Activated CD4-positive, alpha-beta memory T cell treated with anti-CD3 and anti-CD28 coated beads for 36 hours (primary cell): ENCODE measurements at regions not wholly inside any gene's neighbourhood (a gene's known extent, or its start where the extent isn't known, plus 50 kb on each side); places are given as distances from the start of the nearest gene placed in this dataset.

Experiments used
- CTCF ChIA-PET: fragments of 350-600 bp; sonication (Branson Sonifier 250); formaldehyde crosslinking; loops from one replicate; lab custom pipeline; 2021; ENCODE audit warnings: antibody characterized with exemption, inconsistent platforms; lab: Charles Lee
- POLR2A ChIA-PET: fragments of 350-600 bp; sonication (Branson Sonifier 250); formaldehyde crosslinking; loops from one replicate; lab custom pipeline; 2021; ENCODE audit warnings: antibody characterized with exemption; lab: Charles Lee
- DNase-seq: peaks from one replicate; pipeline ENCODE4 v3.0.0-alpha.2; 2020
- H3K27ac Mint-ChIP-seq: one replicate; pipeline ENCODE4 v1.8.0; 2021; ENCODE audit warnings: mixed read lengths
- H3K27me3 Mint-ChIP-seq: one replicate; pipeline ENCODE4 v1.8.0; 2021; ENCODE audit warnings: mixed read lengths
- H3K36me3 Mint-ChIP-seq: one replicate; pipeline ENCODE4 v1.8.0; 2021; ENCODE audit warnings: mixed read lengths
- H3K4me1 Mint-ChIP-seq: one replicate; pipeline ENCODE4 v1.8.0; 2021; ENCODE audit warnings: low read depth, mixed read lengths
- H3K4me3 Mint-ChIP-seq: one replicate; pipeline ENCODE4 v1.8.0; 2021; ENCODE audit warnings: mild to moderate bottlenecking, mixed read lengths
- H3K9me3 Mint-ChIP-seq: one replicate; pipeline ENCODE4 v1.8.0; 2021; ENCODE audit warnings: mixed read lengths
- intact Hi-C: fragments of 100-400 bp; cut with micrococcal nuclease; formaldehyde crosslinking; loops from one replicate; pipeline ENCODE4 v1.15.1; 2023

DNA sequence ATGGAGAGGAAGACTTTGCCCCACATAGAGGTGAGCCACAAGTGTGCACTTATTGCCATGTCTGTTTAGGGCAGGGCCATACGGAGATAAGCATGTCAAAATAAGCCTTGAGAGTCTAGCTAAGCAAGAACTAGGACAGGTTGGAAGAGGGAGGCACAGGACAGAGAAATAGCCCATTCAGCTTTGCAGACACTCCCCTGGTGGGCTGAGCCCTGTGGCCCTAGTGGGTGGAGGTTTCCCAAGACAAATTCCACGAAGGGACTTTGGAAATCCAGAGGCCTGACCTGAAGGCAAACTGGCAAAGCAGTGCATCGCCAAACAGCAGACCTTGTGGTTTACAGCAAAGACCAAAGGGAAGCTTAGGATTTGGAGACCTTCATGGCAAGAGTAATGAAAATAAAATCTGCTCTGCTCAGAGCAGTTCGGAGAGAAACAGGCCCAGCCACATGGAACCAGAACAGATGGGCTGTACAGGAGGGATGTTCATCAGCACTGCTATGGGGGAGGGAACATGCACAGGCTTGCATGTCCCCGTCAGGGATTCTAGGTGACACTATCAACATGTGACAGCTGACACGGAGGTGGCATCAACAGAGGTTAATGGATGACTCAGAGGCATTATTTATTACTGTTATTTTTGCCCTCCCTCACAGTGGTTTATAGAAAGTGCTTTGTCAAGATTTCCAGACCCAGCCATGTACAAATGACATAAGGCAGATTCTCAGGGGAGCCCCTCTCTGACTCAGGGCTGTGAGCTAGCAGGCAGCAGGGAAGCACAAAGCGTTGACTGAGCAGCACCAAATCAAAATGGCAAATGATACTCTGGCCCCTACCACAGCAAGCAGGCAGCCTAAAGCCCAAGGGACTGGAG, 90.1 kb upstream of the IRF2BP2 start:
- Mint-ChIP-seq H3K9me3 (no peaks in the 10 kb centered on the region), H3K36me3 (no peaks in the 10 kb centered on the region), H3K4me3 (peak overlapping the region; percentile 10), H3K27me3 (no peaks in the 10 kb centered on the region), H3K4me1 (peaks cover 16% of the 10 kb centered on the region), H3K27ac (peak overlapping the region; percentile 31)
- DNase-seq = peak; percentile 58
- intact Hi-C loops = loop anchor here (1.0 kb wide), 1 partner anchor 23 kb away; no protein-coding TSS in a partner anchor
- POLR2A ChIA-PET = interaction anchor here (1.7 kb wide), 1 partner anchor 24 kb away, joined by 10 read pairs; no protein-coding TSS in a partner anchor
- CTCF ChIA-PET = no interaction called here

DNA sequence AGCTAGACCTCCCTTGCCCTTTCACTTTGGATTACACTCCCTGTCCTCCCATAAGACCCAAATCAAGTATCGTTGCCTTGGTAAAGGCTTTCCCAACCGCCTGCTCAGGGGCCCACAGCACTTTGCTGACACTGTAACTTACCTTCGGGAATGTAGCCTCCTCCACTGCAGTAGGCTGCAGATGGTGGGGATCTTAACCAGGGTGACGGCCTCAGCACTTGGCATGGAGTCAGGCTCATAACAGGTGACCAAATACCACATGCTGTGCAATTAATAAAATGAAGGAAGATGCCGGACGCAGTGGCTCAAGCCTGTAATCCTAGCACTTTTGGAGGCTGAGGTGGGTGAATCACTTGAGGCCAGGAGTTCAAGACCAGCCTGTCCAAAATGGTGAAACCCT, 88.7 kb upstream of the IRF2BP2 start:
- no peaks in the 10 kb centered on the region for H3K27me3 Mint-ChIP-seq
- no peaks in the 10 kb centered on the region for H3K36me3 Mint-ChIP-seq
- H3K4me1 Mint-ChIP-seq = peaks cover 16% of the 10 kb centered on the region
- POLR2A ChIA-PET = no interaction called here
- intact Hi-C loops = no loop called here
- no peaks in the 10 kb centered on the region for H3K9me3 Mint-ChIP-seq
- CTCF ChIA-PET = no interaction called here
- H3K4me3 Mint-ChIP-seq = no peak overlapping the region
- no peak for DNase-seq
- no peak overlapping the region for H3K27ac Mint-ChIP-seq

DNA sequence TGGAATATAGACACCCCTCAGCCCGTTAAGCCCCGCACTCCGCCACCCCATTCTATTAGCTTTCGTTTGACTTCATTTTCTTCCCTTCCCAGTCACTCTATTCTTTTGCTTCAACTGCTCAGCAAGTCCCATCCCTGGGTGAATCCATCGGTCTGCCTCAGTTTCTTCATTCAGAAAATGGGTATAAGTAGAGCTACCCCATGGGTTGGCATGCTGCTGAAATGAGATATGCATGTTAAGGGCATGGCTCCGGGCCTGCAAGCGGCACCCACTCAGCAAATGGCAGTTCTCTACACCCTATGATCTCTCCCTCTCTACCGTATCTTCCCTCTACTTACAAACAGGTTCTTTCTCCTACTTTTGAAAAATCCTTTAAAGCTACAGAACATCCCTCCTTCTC, 87.8 kb upstream of the IRF2BP2 start:
- H3K4me3 Mint-ChIP-seq = no peak overlapping the region
- H3K4me1 Mint-ChIP-seq = peaks cover 16% of the 10 kb centered on the region
- intact Hi-C loops = no loop called here
- no peaks in the 10 kb centered on the region for H3K36me3 Mint-ChIP-seq
- H3K27me3 Mint-ChIP-seq = no peaks in the 10 kb centered on the region
- ChIA-PET CTCF (no interaction called here), POLR2A (no interaction called here)
- H3K9me3 Mint-ChIP-seq = no peaks in the 10 kb centered on the region
- no peak overlapping the region for H3K27ac Mint-ChIP-seq
- DNase-seq = no peak

DNA sequence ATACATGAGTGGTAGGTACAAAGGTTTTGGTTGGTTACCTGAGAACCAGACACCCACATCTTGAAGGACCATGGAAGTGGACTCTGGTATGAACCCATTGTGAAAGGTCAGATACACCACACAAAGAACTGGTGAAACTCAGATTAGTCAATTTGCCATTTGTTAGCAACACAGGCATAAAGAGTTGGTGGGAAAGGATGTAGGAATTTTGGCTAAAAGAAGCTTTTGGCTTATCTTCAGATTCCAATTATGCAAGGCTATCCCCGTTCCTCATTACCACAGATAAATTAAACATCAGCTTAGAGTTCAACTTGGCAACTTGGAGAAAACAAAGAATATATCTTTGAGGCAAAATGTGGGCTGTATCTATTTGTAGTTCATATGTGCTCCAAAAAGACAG, 87.0 kb upstream of the IRF2BP2 start:
- ChIA-PET CTCF (no interaction called here), POLR2A (no interaction called here)
- Mint-ChIP-seq H3K36me3 (no peaks in the 10 kb centered on the region), H3K4me1 (peaks cover 16% of the 10 kb centered on the region), H3K4me3 (no peak overlapping the region), H3K9me3 (no peaks in the 10 kb centered on the region), H3K27me3 (no peaks in the 10 kb centered on the region), H3K27ac (no peak overlapping the region)
- intact Hi-C loops = no loop called here
- DNase-seq = no peak

DNA sequence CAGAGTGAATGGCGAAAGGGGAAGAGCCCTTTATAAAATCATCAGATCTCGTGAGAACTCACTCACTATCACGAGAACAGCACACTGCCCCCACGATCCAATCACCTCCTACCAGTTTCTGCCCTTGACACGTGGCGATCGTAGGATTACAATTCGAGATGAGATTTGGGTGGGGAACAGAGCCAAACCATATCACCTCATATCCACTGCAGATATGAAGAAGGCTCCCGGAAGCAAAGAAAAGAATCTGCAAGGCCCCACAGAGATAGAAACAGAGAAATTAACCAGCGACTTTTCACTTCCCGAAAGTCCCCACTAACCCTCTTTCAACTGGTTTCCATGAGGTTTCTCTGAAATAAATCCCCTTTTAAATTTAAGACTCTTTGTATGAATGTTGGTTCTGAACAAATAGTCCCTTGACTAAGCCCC, 86.2 kb upstream of the IRF2BP2 start:
- ChIA-PET POLR2A (no interaction called here), CTCF (no interaction called here)
- DNase-seq = no peak

DNA sequence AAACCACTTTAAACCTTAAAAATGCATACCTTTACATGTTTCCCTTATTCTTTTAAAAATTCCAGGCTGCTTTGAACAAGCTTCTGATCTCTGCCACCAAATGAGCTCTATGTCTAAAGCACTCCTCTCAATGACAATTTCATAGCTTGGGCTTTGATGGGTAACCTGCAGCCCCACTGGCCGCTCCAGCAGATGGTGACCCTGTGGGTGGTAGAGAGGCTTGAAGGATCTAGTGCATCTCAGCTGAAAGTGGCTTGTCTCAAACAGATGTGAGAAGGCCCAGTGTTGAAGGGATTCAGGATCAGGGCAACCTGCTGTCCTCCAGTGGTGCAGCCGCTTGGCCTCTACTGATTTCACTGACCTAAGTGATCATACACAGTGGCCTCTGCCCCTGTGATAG, 84.7 kb upstream of the IRF2BP2 start:
- intact Hi-C loops = no loop called here
- peaks cover 6% of the 10 kb centered on the region for H3K4me1 Mint-ChIP-seq
- H3K27ac Mint-ChIP-seq = no peak overlapping the region
- POLR2A ChIA-PET = interaction anchor here (1.2 kb wide), 1 partner anchor 37 kb away, joined by 3 read pairs; no protein-coding TSS in a partner anchor
- no peaks in the 10 kb centered on the region for H3K9me3 Mint-ChIP-seq
- no peak for DNase-seq
- no peaks in the 10 kb centered on the region for H3K36me3 Mint-ChIP-seq
- CTCF ChIA-PET = no interaction called here
- no peaks in the 10 kb centered on the region for H3K27me3 Mint-ChIP-seq
- H3K4me3 Mint-ChIP-seq = no peak overlapping the region

More for the DNA sequence above, 86.2 kb upstream of the IRF2BP2 start:
- H3K4me3 Mint-ChIP-seq = no peak overlapping the region
- H3K4me1 Mint-ChIP-seq = peaks cover 16% of the 10 kb centered on the region
- H3K27me3 Mint-ChIP-seq = no peaks in the 10 kb centered on the region
- H3K36me3 Mint-ChIP-seq = no peaks in the 10 kb centered on the region
- H3K27ac Mint-ChIP-seq = no peak overlapping the region
- intact Hi-C loops = no loop called here
- H3K9me3 Mint-ChIP-seq = no peaks in the 10 kb centered on the region

DNA sequence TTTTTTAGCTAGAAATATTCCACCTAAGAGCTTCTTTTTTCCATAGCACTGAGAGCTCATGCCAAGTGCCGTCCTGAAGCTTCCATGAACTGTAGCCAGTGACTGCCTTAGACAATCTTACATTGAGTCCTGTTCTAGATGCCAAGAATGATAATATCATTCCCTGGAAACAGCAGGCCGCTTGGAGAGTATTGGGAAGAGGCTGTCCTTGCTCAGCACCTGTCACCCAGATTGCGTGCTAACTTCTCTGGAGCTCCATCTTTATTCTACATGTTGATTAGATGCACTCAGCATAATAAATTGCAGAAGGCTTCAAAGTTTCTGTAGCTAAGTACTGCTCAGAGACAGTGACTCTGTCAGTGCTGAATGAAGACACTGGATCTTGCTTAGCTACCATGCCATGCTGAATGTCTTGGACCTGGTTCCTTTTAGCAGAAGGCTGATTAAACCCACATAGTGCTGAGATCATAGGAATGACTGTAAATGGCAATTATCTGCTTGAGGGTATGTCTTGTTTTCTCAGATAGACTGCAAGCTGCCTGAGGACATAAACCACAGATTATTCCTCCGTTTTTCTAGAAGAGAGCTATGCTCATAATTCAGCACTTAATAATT, 83.1 kb upstream of the IRF2BP2 start:
- H3K9me3 Mint-ChIP-seq = no peaks in the 10 kb centered on the region
- ChIA-PET CTCF (interaction anchor here (0.6 to 1.2 kb wide), 3 partner anchors 9 to 1430 kb away, joined by 3 to 4 read pairs (median 3); no protein-coding TSS in a partner anchor), POLR2A (interaction anchor here (1.7 kb wide), 1 partner anchor 31 kb away, joined by 5 read pairs; no protein-coding TSS in a partner anchor)
- H3K4me1 Mint-ChIP-seq = peaks cover 4% of the 10 kb centered on the region
- intact Hi-C loops = no loop called here
- no peak overlapping the region for H3K27ac Mint-ChIP-seq
- DNase-seq = no peak
- no peaks in the 10 kb centered on the region for H3K36me3 Mint-ChIP-seq
- no peaks in the 10 kb centered on the region for H3K27me3 Mint-ChIP-seq
- no peak overlapping the region for H3K4me3 Mint-ChIP-seq

DNA sequence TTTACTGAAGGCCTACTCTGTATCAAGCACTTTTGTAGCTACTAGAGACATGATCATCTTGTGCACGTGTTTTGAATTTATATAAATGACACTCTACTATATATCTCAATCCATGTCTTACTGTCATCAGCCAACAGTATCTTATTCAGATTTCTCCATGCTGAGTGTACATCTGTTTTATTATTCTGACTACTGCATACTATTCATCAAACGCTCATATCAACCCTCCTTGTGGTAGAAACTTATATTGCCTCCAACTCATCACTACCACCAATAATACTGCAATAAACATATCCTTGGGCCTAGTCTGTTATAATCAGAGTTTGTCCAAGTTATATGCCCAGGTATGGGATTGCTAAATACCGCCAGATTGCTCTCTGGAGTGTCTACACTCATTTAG, 81.6 kb upstream of the IRF2BP2 start:
- DNase-seq = no peak
- no peaks in the 10 kb centered on the region for H3K36me3 Mint-ChIP-seq
- no peaks in the 10 kb centered on the region for H3K9me3 Mint-ChIP-seq
- peaks cover 4% of the 10 kb centered on the region for H3K4me1 Mint-ChIP-seq
- intact Hi-C loops = no loop called here
- H3K27me3 Mint-ChIP-seq = no peaks in the 10 kb centered on the region
- no peak overlapping the region for H3K27ac Mint-ChIP-seq
- ChIA-PET POLR2A (no interaction called here), CTCF (no interaction called here)
- H3K4me3 Mint-ChIP-seq = no peak overlapping the region

DNA sequence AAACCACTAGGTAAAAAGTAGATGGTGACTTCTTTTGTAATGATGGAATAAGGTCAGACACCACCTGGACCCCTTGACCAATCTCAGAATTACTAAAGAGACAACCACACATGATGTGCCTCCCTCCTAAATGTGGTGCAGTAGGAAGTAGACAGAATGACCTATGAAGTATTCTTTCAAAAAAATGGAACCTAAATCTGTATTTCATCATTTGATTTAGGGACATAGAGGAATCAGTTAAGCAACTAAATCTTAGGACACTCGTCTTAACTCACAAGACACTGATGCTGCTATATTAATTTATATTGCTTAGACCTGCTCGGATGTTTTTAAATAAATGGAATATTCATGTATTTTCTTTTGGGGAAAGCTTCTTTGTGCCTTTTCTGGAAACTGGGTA, 80.9 kb upstream of the IRF2BP2 start:
- no peak for DNase-seq
- Mint-ChIP-seq H3K27ac (no peak overlapping the region), H3K9me3 (peaks cover 3% of the 10 kb centered on the region), H3K27me3 (no peaks in the 10 kb centered on the region), H3K4me1 (no peaks in the 10 kb centered on the region), H3K36me3 (no peaks in the 10 kb centered on the region), H3K4me3 (no peak overlapping the region)
- ChIA-PET CTCF (no interaction called here), POLR2A (no interaction called here)
- intact Hi-C loops = no loop called here

DNA sequence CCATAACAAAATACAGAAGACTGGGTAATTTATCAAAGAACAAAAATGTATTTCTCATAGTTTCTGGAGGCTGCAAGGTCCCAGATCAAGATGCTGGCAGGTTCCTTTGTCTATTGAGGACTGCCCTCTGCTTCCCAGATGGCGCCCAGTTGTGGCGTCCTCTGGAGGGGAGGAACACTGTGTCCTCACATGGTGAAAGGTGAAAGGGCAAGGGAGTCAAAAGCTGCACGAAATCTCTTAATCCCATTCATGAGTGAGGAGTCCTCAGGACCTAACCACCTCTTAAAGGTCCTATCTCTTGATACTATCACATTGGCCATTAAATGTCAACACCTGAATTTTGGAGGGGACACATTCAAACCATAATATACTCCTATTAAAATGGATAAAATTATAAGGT, 79.3 kb upstream of the IRF2BP2 start:
- intact Hi-C loops = no loop called here
- ChIA-PET POLR2A (no interaction called here), CTCF (no interaction called here)
- Mint-ChIP-seq H3K9me3 (peaks cover 10% of the 10 kb centered on the region), H3K27me3 (no peaks in the 10 kb centered on the region), H3K4me1 (no peaks in the 10 kb centered on the region), H3K36me3 (peaks cover 1% of the 10 kb centered on the region), H3K27ac (no peak overlapping the region), H3K4me3 (no peak overlapping the region)
- no peak for DNase-seq

DNA sequence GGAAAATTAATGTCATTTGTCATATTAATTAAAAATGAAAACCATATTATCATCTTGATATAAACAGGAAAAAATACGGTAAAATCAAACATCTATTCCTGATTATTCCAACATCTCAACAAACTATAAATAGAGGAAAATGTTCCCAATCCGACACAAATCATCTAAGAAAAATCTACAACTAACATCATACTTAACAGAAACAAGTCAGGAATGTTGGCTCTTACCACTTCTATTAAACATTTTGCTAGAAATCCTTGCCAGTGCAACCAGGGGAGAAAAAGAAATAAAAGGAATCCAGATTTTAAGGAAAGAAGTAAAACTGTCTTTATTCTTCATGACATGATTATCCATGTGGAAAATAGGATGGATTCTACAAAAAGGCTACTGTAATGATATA, 77.0 kb upstream of the IRF2BP2 start:
- no peak for DNase-seq
- Mint-ChIP-seq H3K36me3 (peaks cover 1% of the 10 kb centered on the region), H3K4me3 (no peak overlapping the region), H3K27ac (no peak overlapping the region), H3K4me1 (no peaks in the 10 kb centered on the region), H3K27me3 (no peaks in the 10 kb centered on the region), H3K9me3 (peaks cover 10% of the 10 kb centered on the region)
- intact Hi-C loops = no loop called here
- CTCF ChIA-PET = no interaction called here
- POLR2A ChIA-PET = no interaction called here

DNA sequence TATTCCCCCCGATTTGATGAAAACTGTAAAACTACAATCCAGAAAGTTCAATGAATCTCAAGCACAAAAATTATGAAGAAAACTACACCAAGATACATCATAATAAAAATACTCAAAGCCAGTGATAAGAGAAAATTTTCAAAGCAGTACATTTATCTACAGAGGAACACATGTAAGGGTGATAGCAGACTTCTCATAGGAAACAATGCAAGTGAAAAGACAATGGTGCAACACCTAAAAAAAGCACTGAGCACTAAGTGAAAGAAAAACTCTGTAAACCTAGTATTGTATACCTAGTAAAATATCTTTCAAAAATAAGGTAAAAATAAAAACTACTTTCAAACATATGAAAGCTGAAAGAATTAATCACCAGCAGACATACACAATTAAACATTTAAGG, 76.1 kb upstream of the IRF2BP2 start:
- Mint-ChIP-seq H3K27me3 (no peaks in the 10 kb centered on the region), H3K9me3 (peaks cover 10% of the 10 kb centered on the region), H3K4me3 (no peak overlapping the region), H3K36me3 (peaks cover 1% of the 10 kb centered on the region), H3K4me1 (no peaks in the 10 kb centered on the region), H3K27ac (no peak overlapping the region)
- intact Hi-C loops = no loop called here
- POLR2A ChIA-PET = no interaction called here
- no peak for DNase-seq
- CTCF ChIA-PET = no interaction called here
